ENCODE measurements at regions not wholly inside any gene's neighbourhood (a gene's known extent, or its start where the extent isn't known, plus 50 kb on each side); places are given as distances from the start of the nearest gene placed in this dataset.

DNA sequence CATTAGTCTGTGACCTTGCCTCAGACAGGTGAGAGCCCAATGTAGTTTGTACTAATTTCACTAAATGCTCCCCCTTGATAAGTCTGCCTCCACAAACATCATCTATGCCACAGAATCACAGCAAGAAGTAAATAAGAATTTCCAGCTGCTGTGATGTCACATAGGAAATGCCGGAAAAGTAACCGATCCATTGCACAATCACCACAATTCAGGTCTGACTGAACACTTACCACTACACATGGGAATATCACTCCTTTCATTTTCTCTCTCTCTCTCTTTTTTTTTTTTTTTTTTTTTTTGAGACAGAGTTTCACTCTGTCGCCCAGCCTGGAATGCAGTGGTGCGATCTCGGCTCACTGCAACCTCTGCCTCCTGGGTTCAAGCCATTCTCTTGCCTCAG lies 79.0 kb upstream of the CDH11 start:
- DNase-seq (ENCODE audit: low read depth): no peak
- TF ChIP-seq, protein P1, sequence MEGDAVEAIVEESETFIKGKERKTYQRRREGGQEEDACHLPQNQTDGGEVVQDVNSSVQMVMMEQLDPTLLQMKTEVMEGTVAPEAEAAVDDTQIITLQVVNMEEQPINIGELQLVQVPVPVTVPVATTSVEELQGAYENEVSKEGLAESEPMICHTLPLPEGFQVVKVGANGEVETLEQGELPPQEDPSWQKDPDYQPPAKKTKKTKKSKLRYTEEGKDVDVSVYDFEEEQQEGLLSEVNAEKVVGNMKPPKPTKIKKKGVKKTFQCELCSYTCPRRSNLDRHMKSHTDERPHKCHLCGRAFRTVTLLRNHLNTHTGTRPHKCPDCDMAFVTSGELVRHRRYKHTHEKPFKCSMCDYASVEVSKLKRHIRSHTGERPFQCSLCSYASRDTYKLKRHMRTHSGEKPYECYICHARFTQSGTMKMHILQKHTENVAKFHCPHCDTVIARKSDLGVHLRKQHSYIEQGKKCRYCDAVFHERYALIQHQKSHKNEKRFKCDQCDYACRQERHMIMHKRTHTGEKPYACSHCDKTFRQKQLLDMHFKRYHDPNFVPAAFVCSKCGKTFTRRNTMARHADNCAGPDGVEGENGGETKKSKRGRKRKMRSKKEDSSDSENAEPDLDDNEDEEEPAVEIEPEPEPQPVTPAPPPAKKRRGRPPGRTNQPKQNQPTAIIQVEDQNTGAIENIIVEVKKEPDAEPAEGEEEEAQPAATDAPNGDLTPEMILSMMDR (IDR thresholded peaks at IDR 0.05; ENCODE audit: insufficient read depth, low read length): no peak
- H3K4me3 ChIP-seq (ENCODE audit: low read depth, low read length): no peak overlapping the region

DNA sequence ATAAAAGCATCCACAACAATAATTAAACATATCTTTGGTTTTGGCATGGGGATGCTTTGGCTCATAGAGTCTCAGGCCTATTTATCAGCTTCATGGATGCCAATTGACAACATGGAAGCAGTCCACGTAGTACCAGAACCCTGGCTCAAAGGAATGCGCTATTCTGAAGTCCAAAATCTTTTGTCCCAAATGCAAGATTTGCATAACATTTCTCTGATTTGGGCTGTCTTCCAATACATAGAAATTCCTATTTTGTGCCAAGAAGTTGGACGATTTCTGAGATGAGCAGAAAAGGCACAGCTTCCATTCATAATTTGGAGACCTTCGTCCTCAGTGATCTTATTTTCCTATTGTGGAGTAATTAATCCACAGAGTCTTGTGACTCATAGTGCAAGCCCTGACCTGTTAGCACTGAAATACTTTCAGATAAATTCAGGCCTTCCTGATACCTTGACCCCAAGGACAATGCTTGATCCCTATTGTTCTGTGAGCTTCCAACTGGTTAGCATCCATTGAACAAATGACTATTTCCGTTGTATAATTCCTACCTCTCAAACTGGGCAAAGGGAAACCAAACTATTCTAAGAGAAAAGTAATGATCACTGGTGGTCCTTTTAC lies 78.4 kb upstream of the CDH11 start:
- H3K4me3 ChIP-seq (ENCODE audit: low read depth, low read length): no peak overlapping the region
- TF ChIP-seq, protein P1 (IDR thresholded peaks at IDR 0.05; ENCODE audit: insufficient read depth, low read length): no peak
- no peak for DNase-seq (ENCODE audit: low read depth)

DNA sequence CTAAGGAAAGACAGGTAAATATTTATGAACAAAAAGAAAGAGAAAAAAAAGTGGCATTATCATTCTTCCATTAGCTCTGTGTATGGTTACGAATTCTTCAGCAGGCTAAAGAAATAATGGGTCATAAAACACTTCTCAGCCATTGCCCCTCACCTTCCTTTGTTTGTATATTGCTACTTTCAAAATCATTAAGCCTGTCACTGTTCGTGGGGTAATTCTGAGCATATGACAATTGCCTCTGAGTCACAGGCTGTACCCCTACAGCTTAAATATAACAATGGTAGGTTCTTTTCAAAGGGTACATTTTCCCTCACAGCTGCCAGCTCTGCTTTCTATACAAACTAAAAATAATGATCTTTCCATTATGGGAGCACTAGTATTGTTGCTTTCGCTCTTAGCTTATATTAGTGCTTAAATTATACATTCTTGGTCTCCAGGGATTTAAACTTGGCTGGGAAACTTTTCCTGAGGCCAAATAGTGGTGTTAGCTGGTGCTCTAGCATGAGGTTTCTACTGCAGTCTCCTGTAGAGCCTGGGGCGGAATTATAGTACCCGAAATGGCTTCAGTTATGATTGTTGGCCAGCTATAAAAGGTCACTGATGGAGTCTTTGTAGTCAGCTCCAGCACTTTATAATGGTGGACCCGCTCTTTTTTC lies 74.7 kb upstream of the CDH11 start:
- TF ChIP-seq, protein P1 (IDR thresholded peaks at IDR 0.05; ENCODE audit: insufficient read depth, low read length): no peak
- H3K4me3 ChIP-seq (ENCODE audit: low read depth, low read length): no peak overlapping the region
- DNase-seq (ENCODE audit: low read depth): peak; percentile 20

DNA sequence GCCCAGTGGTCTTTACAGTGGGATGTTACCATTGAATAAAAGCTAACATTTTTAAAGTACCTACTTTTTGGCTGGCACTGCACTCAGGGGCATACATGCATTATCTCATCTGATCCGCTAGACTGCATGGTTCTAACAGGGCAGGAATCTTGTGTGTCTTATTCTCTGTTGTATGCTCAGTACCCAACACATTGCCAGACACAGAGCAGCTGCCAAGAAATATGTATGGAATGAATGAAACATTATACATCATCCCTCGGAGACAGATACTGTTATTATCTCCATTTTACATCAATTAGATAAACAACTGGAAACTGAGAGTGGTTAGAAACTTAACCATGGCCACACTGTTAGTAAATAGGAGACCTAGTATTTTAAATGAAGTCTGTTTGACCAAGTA lies 74.1 kb upstream of the CDH11 start:
- TF ChIP-seq, protein P1 (IDR thresholded peaks at IDR 0.05; ENCODE audit: insufficient read depth, low read length): no peak
- no peak overlapping the region for H3K4me3 ChIP-seq (ENCODE audit: low read depth, low read length)
- no peak for DNase-seq (ENCODE audit: low read depth)

DNA sequence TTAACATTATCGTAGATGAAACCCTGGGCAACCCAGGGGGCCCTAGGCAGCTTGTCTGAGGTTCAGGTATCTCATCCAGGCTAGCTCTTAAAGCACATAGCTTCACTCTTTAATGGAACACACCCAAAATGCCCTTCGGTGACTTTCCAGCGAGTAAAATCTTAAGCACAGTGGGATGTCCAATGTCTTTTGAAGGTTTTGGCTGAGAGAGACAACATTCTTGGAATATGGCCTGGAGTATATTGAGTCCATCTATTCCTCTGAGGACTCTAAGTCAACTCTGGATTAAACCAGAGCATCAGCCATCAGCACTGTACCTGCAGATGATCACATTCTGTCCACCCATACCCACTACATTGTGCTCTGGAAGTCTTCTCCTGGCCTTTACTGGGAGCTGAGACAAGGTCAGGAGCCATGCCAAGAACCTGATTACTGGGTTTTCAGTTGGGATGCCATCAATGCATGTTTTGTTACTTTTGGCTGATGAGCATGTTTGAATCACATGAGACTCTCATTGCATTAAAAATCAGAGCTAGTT lies 63.4 kb upstream of the CDH11 start:
- peak; percentile 37 for DNase-seq (ENCODE audit: low read depth)
- H3K4me3 ChIP-seq (ENCODE audit: low read depth, low read length): no peak overlapping the region
- TF ChIP-seq, protein P1 (IDR thresholded peaks at IDR 0.05; ENCODE audit: insufficient read depth, low read length): no peak

DNA sequence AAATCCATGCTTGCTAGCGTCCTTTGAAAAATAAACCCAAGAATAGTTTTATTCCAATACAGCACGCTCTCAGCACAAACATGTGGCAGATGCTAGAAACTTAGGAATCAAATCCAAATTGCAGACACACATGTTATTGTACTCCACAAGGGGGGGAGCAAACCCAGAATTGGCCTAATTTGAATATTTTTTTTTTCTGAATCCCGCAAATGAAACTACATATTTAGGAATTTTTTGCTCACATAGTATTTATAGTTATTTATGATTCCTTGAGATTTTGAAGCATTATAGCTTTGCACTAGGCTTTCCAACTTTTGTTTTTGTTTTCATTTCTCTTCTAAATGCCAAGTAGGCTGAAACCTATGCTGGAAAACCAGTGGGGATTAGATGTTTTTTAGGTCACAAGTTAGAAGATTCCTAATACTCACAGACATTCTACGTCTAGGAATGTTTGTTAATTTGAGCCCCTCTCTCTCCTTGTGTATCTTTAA lies 59.3 kb upstream of the CDH11 start:
- H3K4me3 ChIP-seq (ENCODE audit: low read depth, low read length): no peak overlapping the region
- no peak for DNase-seq (ENCODE audit: low read depth)
- TF ChIP-seq, protein P1 (IDR thresholded peaks at IDR 0.05; ENCODE audit: insufficient read depth, low read length): no peak

All from fibroblast of the aortic adventitia (primary cell).